DOHH2 (cell line): ENCODE measurements at regions not wholly inside any gene's neighbourhood (a gene's known extent, or its start where the extent isn't known, plus 50 kb on each side); places are given as distances from the start of the nearest gene placed in this dataset.

Experiments used
- EZH2phosphoT487 ChIP-seq: fragments of 200-600 bp; sonication (generic); IDR thresholded peaks from 2 replicates; pipeline ENCODE4 v1.6.1; 2017; ENCODE audit warnings: borderline replicate concordance, mild to moderate bottlenecking, antibody characterized with exemption, low read length, moderate library complexity, mixed read lengths
- TF ChIP-seq, protein P1 (sequence below): fragments of 200-600 bp; sonication (generic); IDR thresholded peaks from one replicate; pipeline ENCODE4 v1.5.1; 2014; ENCODE audit warnings: antibody characterized with exemption, mild to moderate bottlenecking, low read depth, low read length; ENCODE audit not compliant: poor library complexity, severe bottlenecking

DNA sequence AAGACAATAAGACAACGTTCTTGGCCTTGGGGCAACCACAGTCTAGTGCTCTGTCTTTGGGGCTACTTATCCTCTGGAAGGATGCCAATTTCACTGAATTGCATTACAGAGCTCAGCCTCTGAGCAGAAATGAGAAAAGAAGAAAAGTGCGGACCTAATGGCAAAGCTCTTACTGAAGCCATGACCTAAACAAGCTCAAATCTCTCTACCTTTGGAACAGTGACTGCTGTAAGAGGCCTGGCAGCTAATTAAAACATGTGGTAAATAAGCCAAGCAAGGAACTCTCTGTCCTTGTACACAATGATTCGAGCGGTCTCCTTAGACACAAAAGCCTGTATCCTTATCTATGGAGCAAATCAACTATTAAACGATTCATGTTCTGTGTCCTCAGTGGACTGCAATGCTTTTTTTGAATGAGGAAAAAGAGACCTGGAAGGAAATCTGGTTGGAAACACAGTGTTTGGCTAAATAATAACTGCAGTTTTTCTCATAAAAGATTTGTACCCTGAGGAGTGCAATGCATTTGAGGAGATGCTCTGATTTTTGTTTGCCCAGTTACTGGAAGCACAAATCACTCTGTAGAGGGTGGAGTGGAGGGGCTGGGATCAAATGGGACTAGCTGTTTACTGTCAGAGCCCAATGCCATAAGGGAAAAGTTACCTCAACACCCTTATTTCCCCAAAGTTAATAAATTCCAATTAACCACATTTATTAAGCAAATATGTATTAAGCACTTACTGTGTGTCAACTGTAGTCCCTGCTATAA lies 113.9 kb downstream of the NDUFA12 start:
- TF ChIP-seq, protein P1, sequence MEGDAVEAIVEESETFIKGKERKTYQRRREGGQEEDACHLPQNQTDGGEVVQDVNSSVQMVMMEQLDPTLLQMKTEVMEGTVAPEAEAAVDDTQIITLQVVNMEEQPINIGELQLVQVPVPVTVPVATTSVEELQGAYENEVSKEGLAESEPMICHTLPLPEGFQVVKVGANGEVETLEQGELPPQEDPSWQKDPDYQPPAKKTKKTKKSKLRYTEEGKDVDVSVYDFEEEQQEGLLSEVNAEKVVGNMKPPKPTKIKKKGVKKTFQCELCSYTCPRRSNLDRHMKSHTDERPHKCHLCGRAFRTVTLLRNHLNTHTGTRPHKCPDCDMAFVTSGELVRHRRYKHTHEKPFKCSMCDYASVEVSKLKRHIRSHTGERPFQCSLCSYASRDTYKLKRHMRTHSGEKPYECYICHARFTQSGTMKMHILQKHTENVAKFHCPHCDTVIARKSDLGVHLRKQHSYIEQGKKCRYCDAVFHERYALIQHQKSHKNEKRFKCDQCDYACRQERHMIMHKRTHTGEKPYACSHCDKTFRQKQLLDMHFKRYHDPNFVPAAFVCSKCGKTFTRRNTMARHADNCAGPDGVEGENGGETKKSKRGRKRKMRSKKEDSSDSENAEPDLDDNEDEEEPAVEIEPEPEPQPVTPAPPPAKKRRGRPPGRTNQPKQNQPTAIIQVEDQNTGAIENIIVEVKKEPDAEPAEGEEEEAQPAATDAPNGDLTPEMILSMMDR, result no peak
- TF ChIP-seq EZH2phosphoT487, result no peak
